ENCODE measurements at regions not wholly inside any gene's neighbourhood (a gene's known extent, or its start where the extent isn't known, plus 50 kb on each side); places are given as distances from the start of the nearest gene placed in this dataset.
"Not testable (repeated sequence)": the region's sequence is repeated elsewhere in the genome, so short reads cannot be mapped to it uniquely, and the experiment has no call there.

- Histone ChIP-seq H4K20me1 (ENCODE audit: control insufficient read depth, extremely low read depth, insufficient read depth, low read length) (no peaks in the 10 kb centered on the region), H3K9me3 (ENCODE audit: control insufficient read depth, insufficient read depth, low read depth, low read length) (no peaks in the 10 kb centered on the region), H3K4me3 (replicated peaks in 1 of 4; ENCODE audit: control extremely low read depth in 1 of 4, insufficient read depth in 1 of 4, low read depth in 3 of 4, low read length in 4 of 4) (no peak overlapping the region), H3K4me2 (ENCODE audit: extremely low read depth, insufficient read depth, low read length) (no peak overlapping the region), H2AFZ (ENCODE audit: low read length) (no peak overlapping the region), H3K27ac (ENCODE audit: insufficient read depth, low read length) (no peak overlapping the region), H3K79me2 (ENCODE audit: control insufficient read depth, insufficient read depth, low read length) (no peaks in the 10 kb centered on the region), H3K36me3 (ENCODE audit: control insufficient read depth, insufficient read depth, low read length) (no peaks in the 10 kb centered on the region), H3K9ac (ENCODE audit: insufficient read depth, low read length) (no peak overlapping the region), H3K4me1 (ENCODE audit: control insufficient read depth, extremely low read depth, insufficient read depth, low read length) (no peaks in the 10 kb centered on the region), H3K27me3 (ENCODE audit: control insufficient read depth, insufficient read depth, low read length) (no peaks in the 10 kb centered on the region)
- no peak for TF ChIP-seq CTCF (conservative IDR thresholded peaks at IDR 0.05 in 1 of 2, IDR thresholded peaks at IDR 0.05 in 1 of 2; ENCODE audit: low read depth in 1 of 2, low read length in 2 of 2)
- TF ChIP-seq EZH2 (IDR thresholded peaks at IDR 0.05; ENCODE audit: low read length, missing control alignments), result no peak
- no peak for DNase-seq (ENCODE audit: low read depth in 2 of 2)
These were observed 218.5 kb downstream of the TAF11L14 start for GRCh38 chr5:17852740-17853139.

- no peak overlapping the region for H3K4me3 ChIP-seq (replicated peaks in 1 of 4; ENCODE audit: control extremely low read depth in 1 of 4, insufficient read depth in 1 of 4, low read depth in 3 of 4, low read length in 4 of 4)
- no peak for TF ChIP-seq EZH2 (IDR thresholded peaks at IDR 0.05; ENCODE audit: low read length, missing control alignments)
- no peak for TF ChIP-seq CTCF (conservative IDR thresholded peaks at IDR 0.05 in 1 of 2, IDR thresholded peaks at IDR 0.05 in 1 of 2; ENCODE audit: low read depth in 1 of 2, low read length in 2 of 2)
These were observed 220.6 kb downstream of the TAF11L14 start for GRCh38 chr5:17854901-17855300.

GRCh38 chr5:17860660-17861315 is 226.5 kb downstream of the TAF11L14 start:
- Histone ChIP-seq H3K4me2 (ENCODE audit: extremely low read depth, insufficient read depth, low read length) (no peak overlapping the region), H3K27ac (ENCODE audit: insufficient read depth, low read length) (no peak overlapping the region), H3K27me3 (ENCODE audit: control insufficient read depth, insufficient read depth, low read length) (no peaks in the 10 kb centered on the region), H4K20me1 (ENCODE audit: control insufficient read depth, extremely low read depth, insufficient read depth, low read length) (no peaks in the 10 kb centered on the region), H3K4me3 (replicated peaks in 1 of 4; ENCODE audit: control extremely low read depth in 1 of 4, insufficient read depth in 1 of 4, low read depth in 3 of 4, low read length in 4 of 4) (no peak overlapping the region), H3K4me1 (ENCODE audit: control insufficient read depth, extremely low read depth, insufficient read depth, low read length) (no peaks in the 10 kb centered on the region), H3K79me2 (ENCODE audit: control insufficient read depth, insufficient read depth, low read length) (no peaks in the 10 kb centered on the region), H3K9me3 (ENCODE audit: control insufficient read depth, insufficient read depth, low read depth, low read length) (no peaks in the 10 kb centered on the region), H3K9ac (ENCODE audit: insufficient read depth, low read length) (no peak overlapping the region), H2AFZ (ENCODE audit: low read length) (no peak overlapping the region), H3K36me3 (ENCODE audit: control insufficient read depth, insufficient read depth, low read length) (no peaks in the 10 kb centered on the region)
- TF ChIP-seq EZH2 (IDR thresholded peaks at IDR 0.05; ENCODE audit: low read length, missing control alignments) (no peak), CTCF (conservative IDR thresholded peaks at IDR 0.05 in 1 of 2, IDR thresholded peaks at IDR 0.05 in 1 of 2; ENCODE audit: low read depth in 1 of 2, low read length in 2 of 2) (no peak)
- peak; percentile 4 to 33 for DNase-seq (ENCODE audit: low read depth in 2 of 2)

More at GRCh38 chr5:17854901-17855300, 220.6 kb downstream of the TAF11L14 start:
- Histone ChIP-seq H3K79me2 (ENCODE audit: control insufficient read depth, insufficient read depth, low read length) (no peaks in the 10 kb centered on the region), H3K4me2 (ENCODE audit: extremely low read depth, insufficient read depth, low read length) (no peak overlapping the region), H3K9me3 (ENCODE audit: control insufficient read depth, insufficient read depth, low read depth, low read length) (no peaks in the 10 kb centered on the region), H3K4me1 (ENCODE audit: control insufficient read depth, extremely low read depth, insufficient read depth, low read length) (no peaks in the 10 kb centered on the region), H3K27me3 (ENCODE audit: control insufficient read depth, insufficient read depth, low read length) (no peaks in the 10 kb centered on the region), H2AFZ (ENCODE audit: low read length) (no peak overlapping the region), H3K36me3 (ENCODE audit: control insufficient read depth, insufficient read depth, low read length) (no peaks in the 10 kb centered on the region), H3K27ac (ENCODE audit: insufficient read depth, low read length) (no peak overlapping the region), H4K20me1 (ENCODE audit: control insufficient read depth, extremely low read depth, insufficient read depth, low read length) (no peaks in the 10 kb centered on the region), H3K9ac (ENCODE audit: insufficient read depth, low read length) (no peak overlapping the region)
- DNase-seq (ENCODE audit: low read depth in 2 of 2), result no peak

GRCh38 chr5:17864903-17865302 is 230.6 kb downstream of the TAF11L14 start:
- H3K9me3 ChIP-seq (ENCODE audit: control insufficient read depth, insufficient read depth, low read depth, low read length); H4K20me1 ChIP-seq (ENCODE audit: control insufficient read depth, extremely low read depth, insufficient read depth, low read length); H2AFZ ChIP-seq (ENCODE audit: low read length); H3K36me3 ChIP-seq (ENCODE audit: control insufficient read depth, insufficient read depth, low read length); H3K4me2 ChIP-seq (ENCODE audit: extremely low read depth, insufficient read depth, low read length); H3K4me3 ChIP-seq (replicated peaks in 1 of 4; ENCODE audit: control extremely low read depth in 1 of 4, insufficient read depth in 1 of 4, low read depth in 3 of 4, low read length in 4 of 4); H3K9ac ChIP-seq (ENCODE audit: insufficient read depth, low read length); H3K27ac ChIP-seq (ENCODE audit: insufficient read depth, low read length); H3K27me3 ChIP-seq (ENCODE audit: control insufficient read depth, insufficient read depth, low read length); H3K4me1 ChIP-seq (ENCODE audit: control insufficient read depth, extremely low read depth, insufficient read depth, low read length); H3K79me2 ChIP-seq (ENCODE audit: control insufficient read depth, insufficient read depth, low read length); DNase-seq (ENCODE audit: low read depth in 2 of 2): not testable (repeated sequence)

GRCh38 chr5:17865966-17866365 is 231.7 kb downstream of the TAF11L14 start:
- not testable (repeated sequence) for H2AFZ ChIP-seq (ENCODE audit: low read length); H3K9ac ChIP-seq (ENCODE audit: insufficient read depth, low read length); H3K4me3 ChIP-seq (replicated peaks in 1 of 4; ENCODE audit: control extremely low read depth in 1 of 4, insufficient read depth in 1 of 4, low read depth in 3 of 4, low read length in 4 of 4); H3K27ac ChIP-seq (ENCODE audit: insufficient read depth, low read length); H3K79me2 ChIP-seq (ENCODE audit: control insufficient read depth, insufficient read depth, low read length); H3K27me3 ChIP-seq (ENCODE audit: control insufficient read depth, insufficient read depth, low read length); H3K4me1 ChIP-seq (ENCODE audit: control insufficient read depth, extremely low read depth, insufficient read depth, low read length); H3K36me3 ChIP-seq (ENCODE audit: control insufficient read depth, insufficient read depth, low read length); H3K4me2 ChIP-seq (ENCODE audit: extremely low read depth, insufficient read depth, low read length); H3K9me3 ChIP-seq (ENCODE audit: control insufficient read depth, insufficient read depth, low read depth, low read length); H4K20me1 ChIP-seq (ENCODE audit: control insufficient read depth, extremely low read depth, insufficient read depth, low read length)
- DNase-seq (ENCODE audit: low read depth in 2 of 2), result peak; percentile 21
